GM12872 (cell line): ENCODE measurements at regions not wholly inside any gene's neighbourhood (a gene's known extent, or its start where the extent isn't known, plus 50 kb on each side); places are given as distances from the start of the nearest gene placed in this dataset.

Source experiments
- TF ChIP-seq, protein P1 (sequence below): IDR thresholded peaks from 3 replicates; pipeline ENCODE4 v1.5.1; 2011; ENCODE audit warnings: low read depth, mild to moderate bottlenecking, low read length, moderate library complexity; ENCODE audit not compliant: insufficient read depth

- TF ChIP-seq, protein P1, sequence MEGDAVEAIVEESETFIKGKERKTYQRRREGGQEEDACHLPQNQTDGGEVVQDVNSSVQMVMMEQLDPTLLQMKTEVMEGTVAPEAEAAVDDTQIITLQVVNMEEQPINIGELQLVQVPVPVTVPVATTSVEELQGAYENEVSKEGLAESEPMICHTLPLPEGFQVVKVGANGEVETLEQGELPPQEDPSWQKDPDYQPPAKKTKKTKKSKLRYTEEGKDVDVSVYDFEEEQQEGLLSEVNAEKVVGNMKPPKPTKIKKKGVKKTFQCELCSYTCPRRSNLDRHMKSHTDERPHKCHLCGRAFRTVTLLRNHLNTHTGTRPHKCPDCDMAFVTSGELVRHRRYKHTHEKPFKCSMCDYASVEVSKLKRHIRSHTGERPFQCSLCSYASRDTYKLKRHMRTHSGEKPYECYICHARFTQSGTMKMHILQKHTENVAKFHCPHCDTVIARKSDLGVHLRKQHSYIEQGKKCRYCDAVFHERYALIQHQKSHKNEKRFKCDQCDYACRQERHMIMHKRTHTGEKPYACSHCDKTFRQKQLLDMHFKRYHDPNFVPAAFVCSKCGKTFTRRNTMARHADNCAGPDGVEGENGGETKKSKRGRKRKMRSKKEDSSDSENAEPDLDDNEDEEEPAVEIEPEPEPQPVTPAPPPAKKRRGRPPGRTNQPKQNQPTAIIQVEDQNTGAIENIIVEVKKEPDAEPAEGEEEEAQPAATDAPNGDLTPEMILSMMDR = no peak
Observed at GRCh38 chr5:6086871-6087270, 291.5 kb downstream of the MED10 start.

- TF ChIP-seq, protein P1 = no peak
Observed at GRCh38 chr5:6085341-6085860, 292.9 kb downstream of the MED10 start.

DNA sequence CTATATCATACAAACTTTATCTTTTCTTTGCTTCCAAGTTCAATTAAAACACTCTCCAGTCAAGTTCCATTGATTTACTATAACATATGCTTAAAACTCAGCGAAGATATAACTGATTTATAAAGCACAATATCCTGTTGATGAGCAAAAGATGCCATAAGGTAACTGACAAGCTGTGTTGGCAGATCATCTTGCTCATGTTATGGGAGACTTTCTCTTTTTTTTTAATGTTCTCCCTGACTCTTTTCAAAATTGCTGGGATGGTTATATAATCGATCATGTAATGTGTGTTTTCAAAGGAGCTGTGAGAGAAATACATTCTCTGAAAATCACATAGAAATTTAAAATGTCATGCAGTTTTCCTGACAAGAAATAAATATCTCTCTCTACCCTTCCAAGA lies 293.5 kb downstream of the MED10 start:
- TF ChIP-seq, protein P1 = no peak

DNA sequence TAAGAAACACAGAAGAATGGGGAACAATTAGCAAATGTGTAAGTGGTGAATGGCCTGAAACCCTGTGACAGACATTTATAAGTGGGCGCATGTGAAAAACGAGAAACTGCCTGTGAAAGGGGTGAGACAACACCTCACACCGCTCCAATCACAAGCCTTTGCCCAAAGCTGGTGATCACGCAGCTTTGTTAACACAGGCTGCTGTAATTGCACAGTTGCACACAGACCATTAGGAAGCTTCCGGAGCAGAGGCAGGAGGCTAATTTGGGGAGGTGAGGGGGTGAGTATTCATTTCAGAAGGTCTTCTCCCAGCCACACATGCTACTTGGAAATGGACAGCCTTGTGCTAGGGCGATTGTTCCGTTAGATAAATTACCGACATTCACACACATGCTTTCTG lies 294.0 kb downstream of the MED10 start:
- TF ChIP-seq, protein P1 = no peak

GRCh38 chr5:6083311-6083978 lies 294.9 kb downstream of the MED10 start:
- TF ChIP-seq, protein P1 = no peak

- TF ChIP-seq, protein P1 = no peak
Observed at GRCh38 chr5:6082685-6083084, 295.7 kb downstream of the MED10 start.

- TF ChIP-seq, protein P1 = no peak
Observed at GRCh38 chr5:6081727-6082210, 296.6 kb downstream of the MED10 start.
